H1 (cell line): ENCODE measurements at regions not wholly inside any gene's neighbourhood (a gene's known extent, or its start where the extent isn't known, plus 50 kb on each side); places are given as distances from the start of the nearest gene placed in this dataset.

Experiments used
- CTCF ChIA-PET: fragments of 300-600 bp; sonication (Branson Sonifier 250); formaldehyde crosslinking; loops from one replicate; lab custom pipeline; 2021; ENCODE audit not compliant: partially characterized antibody; lab: Charles Lee
- POLR2A ChIA-PET: fragments of 300-600 bp; sonication (Branson Sonifier 250); formaldehyde crosslinking; loops from one replicate; lab custom pipeline; 2021; ENCODE audit warnings: inconsistent platforms; ENCODE audit not compliant: partially characterized antibody; lab: Charles Lee
- DNase-seq, 2 experiments: peaks; one replicate each; pipeline versions ENCODE4 v3.0.0 to v3.0.0-alpha.2; 2010 to 2022; ENCODE audit warnings: low spot score in 2 of 2, low read depth in 1 of 2, mixed read lengths in 1 of 2
- FAIRE-seq: peaks from 2 replicates; lab custom pipeline; 2011; peaks lifted over from hg19 to GRCh38; lab: Jason Lieb, UNC
- H2AFZ ChIP-seq: 2 replicates; pipeline ENCODE4 v1.8.1; 2012; ENCODE audit warnings: low read length, inconsistent platforms
- H2AK5ac ChIP-seq: 2 replicates; pipeline ENCODE4 v1.6.1; 2013; ENCODE audit warnings: low read depth, low read length
- H2BK120ac ChIP-seq: replicated peaks from 2 replicates; pipeline ENCODE3; 2013; ENCODE audit warnings: low read depth, low read length, inconsistent platforms
- H2BK12ac ChIP-seq: 2 replicates; pipeline ENCODE4 v1.6.1; 2013; ENCODE audit warnings: low read depth, low read length
- H2BK15ac ChIP-seq: 2 replicates; pipeline ENCODE4 v1.6.1; 2013; ENCODE audit warnings: low read length
- H2BK20ac ChIP-seq: 2 replicates; pipeline ENCODE4 v1.6.1; 2013; ENCODE audit warnings: low read length
- H2BK5ac ChIP-seq: 2 replicates; pipeline ENCODE4 v1.6.1; 2013; ENCODE audit warnings: low read depth, low read length
- H3K14ac ChIP-seq: 2 replicates; pipeline ENCODE4 v1.6.1; 2013; ENCODE audit warnings: inconsistent platforms; ENCODE audit not compliant: insufficient read length
- H3K18ac ChIP-seq: 2 replicates; pipeline ENCODE4 v1.6.1; 2013; ENCODE audit warnings: low read length; ENCODE audit errors: extremely low read depth
- H3K23ac ChIP-seq: 2 replicates; pipeline ENCODE4 v1.6.1; 2013; ENCODE audit warnings: inconsistent platforms; ENCODE audit not compliant: insufficient read length
- H3K23me2 ChIP-seq: 2 replicates; pipeline ENCODE4 v1.6.1; 2013; ENCODE audit warnings: low read depth, low read length
- H3K27ac ChIP-seq: 2 replicates; pipeline ENCODE4 v1.6.1; 2011; ENCODE audit warnings: low read depth, low read length, inconsistent platforms
- H3K27me3 ChIP-seq, 4 experiments: replicated peaks in 1 of 4; 1 replicate in 1 of 4; 2 replicates in 3 of 4; pipeline versions ENCODE4 v1.6.1 to v1.8.1; 2011 to 2013; ENCODE audit warnings: low read length in 3 of 4, mild to moderate bottlenecking in 3 of 4, inconsistent platforms in 2 of 4, mixed read lengths in 2 of 4, moderate library complexity in 1 of 4; ENCODE audit not compliant: control insufficient read depth in 3 of 4, insufficient read depth in 3 of 4; ENCODE audit errors: extremely low read depth in 1 of 4
- H3K36me3 ChIP-seq, 4 experiments: 2 replicates each; pipeline versions ENCODE4 v1.6.1 to v1.8.1; 2011 to 2013; ENCODE audit warnings: mild to moderate bottlenecking in 4 of 4, low read length in 3 of 4, moderate library complexity in 2 of 4, control low read depth in 1 of 4, inconsistent platforms in 1 of 4; ENCODE audit not compliant: insufficient read depth in 4 of 4, control insufficient read depth in 2 of 4
- H3K4ac ChIP-seq: replicated peaks from 2 replicates; pipeline ENCODE3; 2013; ENCODE audit warnings: low read length, low read depth, mixed read lengths, inconsistent platforms; ENCODE audit not compliant: insufficient read length
- H3K4me1 ChIP-seq, 4 experiments: replicated peaks in 1 of 4; 1 replicate in 1 of 4; 2 replicates in 3 of 4; pipeline versions ENCODE4 v1.6.1 to v1.8.1; 2011 to 2013; ENCODE audit warnings: low read length in 3 of 4, inconsistent platforms in 2 of 4, mixed read lengths in 1 of 4; ENCODE audit not compliant: insufficient read depth in 4 of 4, control insufficient read depth in 3 of 4
- H3K4me2 ChIP-seq, 2 experiments: 2 replicates each; pipeline versions ENCODE4 v1.6.1 to v1.8.1; 2011 to 2013; ENCODE audit warnings: low read depth in 2 of 2, low read length in 2 of 2, control low read depth in 1 of 2, inconsistent platforms in 1 of 2, mild to moderate bottlenecking in 1 of 2; ENCODE audit not compliant: insufficient read depth in 1 of 2
- H3K4me3 ChIP-seq, 4 experiments: fragments of 200-600, 300-600 bp in 1 of 4; sonication (generic), shearing (Covaris generic), sonication (Bioruptor Twin) in 1 of 4; 2 replicates each; pipeline versions ENCODE4 v1.5.1 to v1.8.1; 2011 to 2016; ENCODE audit warnings: low read length in 4 of 4, low read depth in 3 of 4, control low read depth in 2 of 4, inconsistent platforms in 2 of 4, mild to moderate bottlenecking in 2 of 4, mixed read lengths in 1 of 4, moderate library complexity in 1 of 4; ENCODE audit not compliant: insufficient read depth in 2 of 4; ENCODE audit errors: extremely low read depth in 1 of 4
- H3K56ac ChIP-seq: replicated peaks from 2 replicates; pipeline ENCODE3; 2013; ENCODE audit warnings: low read depth, mild to moderate bottlenecking, mixed read lengths, low read length, inconsistent platforms; ENCODE audit not compliant: insufficient read length
- H3K79me1 ChIP-seq: 2 replicates; pipeline ENCODE4 v1.6.1; 2013; ENCODE audit warnings: low read depth, low read length, control low read depth
- H3K79me2 ChIP-seq, 2 experiments: 2 replicates each; pipeline versions ENCODE4 v1.6.1 to v1.8.1; 2012 to 2013; ENCODE audit warnings: low read length in 2 of 2, mild to moderate bottlenecking in 2 of 2, inconsistent platforms in 1 of 2; ENCODE audit not compliant: insufficient read depth in 2 of 2, control insufficient read depth in 1 of 2
- H3K9ac ChIP-seq, 4 experiments: replicated peaks in 1 of 4; 1 replicate in 1 of 4; 2 replicates in 3 of 4; pipeline versions ENCODE4 v1.6.1 to v1.8.1; 2011 to 2013; ENCODE audit warnings: low read depth in 3 of 4, low read length in 3 of 4, control low read depth in 2 of 4, mild to moderate bottlenecking in 2 of 4, moderate library complexity in 2 of 4, inconsistent platforms in 1 of 4; ENCODE audit errors: extremely low read depth in 1 of 4
- H3K9me3 ChIP-seq, 2 experiments: 2 replicates each; pipeline versions ENCODE4 v1.6.1 to v1.8.1; 2012 to 2013; ENCODE audit warnings: mild to moderate bottlenecking in 2 of 2, moderate library complexity in 2 of 2, control low read depth in 1 of 2, inconsistent platforms in 1 of 2, low read depth in 1 of 2, low read length in 1 of 2, mixed read lengths in 1 of 2; ENCODE audit not compliant: insufficient read depth in 2 of 2
- H4K20me1 ChIP-seq, 2 experiments: replicated peaks in 1 of 2; 2 replicates each; pipeline versions ENCODE3 to v1.8.1; 2011 to 2013; ENCODE audit warnings: inconsistent platforms in 2 of 2, low read length in 2 of 2, mild to moderate bottlenecking in 1 of 2; ENCODE audit not compliant: insufficient read depth in 2 of 2, control insufficient read depth in 1 of 2
- H4K5ac ChIP-seq: 2 replicates; pipeline ENCODE4 v1.6.1; 2013; ENCODE audit warnings: low read length, low read depth, mixed read lengths, inconsistent platforms; ENCODE audit not compliant: insufficient read length
- H4K8ac ChIP-seq: 2 replicates; pipeline ENCODE4 v1.8.0; 2013; ENCODE audit warnings: mild to moderate bottlenecking, moderate library complexity, low read length, inconsistent platforms; ENCODE audit not compliant: insufficient read depth; ENCODE audit errors: extremely low read depth
- H4K91ac ChIP-seq: replicated peaks from 2 replicates; pipeline ENCODE3; 2013; ENCODE audit warnings: low read length, mixed read lengths, inconsistent platforms; ENCODE audit not compliant: insufficient read length
- CHD1 ChIP-seq: IDR thresholded peaks from 2 replicates; pipeline ENCODE4 v1.6.1; 2012; ENCODE audit warnings: low read depth, low read length, improper control_type of control experiment
- EZH2 ChIP-seq: fragments of 200-600 bp; sonication (generic); IDR thresholded peaks from 2 replicates; pipeline ENCODE4 v1.7.1; 2012; ENCODE audit warnings: low read depth, mild to moderate bottlenecking, moderate library complexity, low read length, inconsistent platforms; ENCODE audit not compliant: severe bottlenecking
- MAX ChIP-seq: IDR thresholded peaks from 2 replicates; pipeline ENCODE4 v1.6.1; 2012; ENCODE audit warnings: inconsistent platforms
- NANOG ChIP-seq: IDR thresholded peaks from 2 replicates; pipeline ENCODE4 v1.6.1; 2011; ENCODE audit warnings: low read length, low read depth, mild to moderate bottlenecking, inconsistent platforms; ENCODE audit not compliant: insufficient read depth, poor library complexity, severe bottlenecking
- SIX5 ChIP-seq: IDR thresholded peaks from 2 replicates; pipeline ENCODE4 v1.6.1; 2011; ENCODE audit warnings: mild to moderate bottlenecking, low read depth, low read length
- TAF1 ChIP-seq: IDR thresholded peaks from 2 replicates; pipeline ENCODE4 v1.6.1; 2011; ENCODE audit warnings: mild to moderate bottlenecking, low read depth, low read length
- WGBS, 2 experiments: shearing (Covaris generic) in 1 of 2; methylation state at CpG; one replicate each; pipeline versions ENCODE4 v1.1.6 to v1.1.7; 2013 to 2015; ENCODE audit warnings: low lambda C conversion rate in 2 of 2, mixed read lengths in 2 of 2, inconsistent platforms in 1 of 2, low coverage in 1 of 2, missing lambda C conversion rate in 1 of 2; ENCODE audit not compliant: insufficient replicate concordance in 2 of 2, insufficient coverage in 1 of 2, insufficient read length in 1 of 2; ENCODE audit errors: extremely low coverage in 1 of 2, missing lambda C conversion rate in 1 of 2; 5-methylcytosine and 5-hydroxymethylcytosine counted together
- TF ChIP-seq, protein P1 (sequence below), 3 experiments: IDR thresholded peaks; 1 replicate in 2 of 3; 2 replicates in 1 of 3; pipeline versions ENCODE4 v1.5.1 to v1.6.1; 2011; ENCODE audit warnings: low read length in 3 of 3, mild to moderate bottlenecking in 3 of 3, inconsistent platforms in 2 of 3, low read depth in 1 of 3, moderate library complexity in 1 of 3; ENCODE audit not compliant: insufficient read depth in 1 of 3; ENCODE audit errors: control extremely low read depth in 1 of 3

- Histone ChIP-seq H2BK15ac (no peak overlapping the region), H3K79me2 (no peaks in the 10 kb centered on the region)
- TF ChIP-seq TAF1 (no peak), EZH2 (no peak), NANOG (no peak), MAX (no peak), CHD1 (no peak), SIX5 (no peak)
- TF ChIP-seq, protein P1, sequence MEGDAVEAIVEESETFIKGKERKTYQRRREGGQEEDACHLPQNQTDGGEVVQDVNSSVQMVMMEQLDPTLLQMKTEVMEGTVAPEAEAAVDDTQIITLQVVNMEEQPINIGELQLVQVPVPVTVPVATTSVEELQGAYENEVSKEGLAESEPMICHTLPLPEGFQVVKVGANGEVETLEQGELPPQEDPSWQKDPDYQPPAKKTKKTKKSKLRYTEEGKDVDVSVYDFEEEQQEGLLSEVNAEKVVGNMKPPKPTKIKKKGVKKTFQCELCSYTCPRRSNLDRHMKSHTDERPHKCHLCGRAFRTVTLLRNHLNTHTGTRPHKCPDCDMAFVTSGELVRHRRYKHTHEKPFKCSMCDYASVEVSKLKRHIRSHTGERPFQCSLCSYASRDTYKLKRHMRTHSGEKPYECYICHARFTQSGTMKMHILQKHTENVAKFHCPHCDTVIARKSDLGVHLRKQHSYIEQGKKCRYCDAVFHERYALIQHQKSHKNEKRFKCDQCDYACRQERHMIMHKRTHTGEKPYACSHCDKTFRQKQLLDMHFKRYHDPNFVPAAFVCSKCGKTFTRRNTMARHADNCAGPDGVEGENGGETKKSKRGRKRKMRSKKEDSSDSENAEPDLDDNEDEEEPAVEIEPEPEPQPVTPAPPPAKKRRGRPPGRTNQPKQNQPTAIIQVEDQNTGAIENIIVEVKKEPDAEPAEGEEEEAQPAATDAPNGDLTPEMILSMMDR (IDR thresholded peaks at IDR 0.05; ENCODE audit: control extremely low read depth in 1 of 3, insufficient read depth in 1 of 3, low read depth in 1 of 3, low read length in 3 of 3), result no peak
- TF ChIP-seq, all 59 proteins: peak for 0
- no peak overlapping the region for H3K4me3 ChIP-seq
- H3K79me1 ChIP-seq, result no peaks in the 10 kb centered on the region
- WGBS, 2 experiments, result 98% methylated on average over 3 of the region's 3 CpGs; no CpG with 5 or more reads in 1 of the 2 experiments
- H2BK20ac ChIP-seq, result no peak overlapping the region
- H2AFZ ChIP-seq, result no peak overlapping the region
- H4K8ac ChIP-seq, result no peak overlapping the region
- CTCF ChIA-PET, result interaction anchor here (1.2 to 1.4 kb wide), 2 partner anchors 127 to 136 kb away, joined by 4 to 5 read pairs; no protein-coding TSS in a partner anchor
- H3K23me2 ChIP-seq, result no peaks in the 10 kb centered on the region
- no peak overlapping the region for H3K18ac ChIP-seq
- H3K9me3 ChIP-seq, result no peaks in the 10 kb centered on the region
- H4K91ac ChIP-seq, result no peak overlapping the region
- H3K36me3 ChIP-seq, result no peaks in the 10 kb centered on the region
- peak overlapping the region in 1 of 4 experiments; percentile 34; a peak in 1 of 7 replicates for H3K9ac ChIP-seq
- FAIRE-seq (no peak), DNase-seq (no peak)
- no peak overlapping the region for H2AK5ac ChIP-seq
- H3K23ac ChIP-seq, result no peak overlapping the region
- H2BK5ac ChIP-seq, result no peak overlapping the region
- no peak overlapping the region for H3K27ac ChIP-seq
- H3K27me3 ChIP-seq, result no peaks in the 10 kb centered on the region
- no peak overlapping the region for H3K4me2 ChIP-seq
- H3K14ac ChIP-seq, result no peak overlapping the region
- no peaks in the 10 kb centered on the region for H3K4me1 ChIP-seq
- no peak overlapping the region for H3K56ac ChIP-seq
- H4K20me1 ChIP-seq, result no peaks in the 10 kb centered on the region
- no peak overlapping the region for H2BK120ac ChIP-seq
- H2BK12ac ChIP-seq, result no peak overlapping the region
- no peak overlapping the region for H4K5ac ChIP-seq
- no peak overlapping the region for H3K4ac ChIP-seq
- POLR2A ChIA-PET, result no interaction called here
Measured at GRCh38 chr13:107066355-107066754, 498.4 kb upstream of the ARGLU1 start.
